HCT116 (cell line): ENCODE measurements at regions not wholly inside any gene's neighbourhood (a gene's known extent, or its start where the extent isn't known, plus 50 kb on each side); places are given as distances from the start of the nearest gene placed in this dataset.

Source experiments
- ATAC-seq: fragments of 200-7000 bp; cut with Tn5 transposase; 2 replicates; pipeline ENCODE4 v1.9.1; 2020; ENCODE audit warnings: mild to moderate bottlenecking, moderate library complexity
- BruUV-seq: library from RNA; stranded (reverse); fragments of 400-500 nt; replicated peaks from 2 replicates; lab custom pipeline; 2021; lab: Mats Ljungman, UMichigan
- CTCF ChIA-PET: fragments of 300-600 bp; sonication (Branson Sonifier 250); formaldehyde crosslinking; loops from one replicate; lab custom pipeline; 2021; ENCODE audit warnings: antibody characterized with exemption; lab: Charles Lee
- POLR2A ChIA-PET: fragments of 300-600, 350-600 bp; sonication (Branson Sonifier 250); formaldehyde crosslinking; loops from one replicate; lab custom pipeline; 2021; ENCODE audit warnings: antibody characterized with exemption; lab: Charles Lee
- RAD21 ChIA-PET, 2 experiments: fragments of 300-600 bp; sonication (Branson Sonifier 250); formaldehyde crosslinking; loops; one replicate each; lab custom pipeline; 2023; ENCODE audit warnings: low total read pairs in 2 of 2; ENCODE audit not compliant: uncharacterized antibody in 2 of 2, unreplicated experiment in 2 of 2, low non-redundant PET in 1 of 2; lab: Charles Lee
- DNase-seq: peaks from one replicate; pipeline ENCODE4 v3.0.0-alpha.2; 2010; ENCODE audit warnings: low read depth, low spot score
- H2AFZ ChIP-seq: fragments of 200-600 bp; shearing (Covaris generic), sonication (generic); 2 replicates; pipeline ENCODE4 v1.6.1; 2017; ENCODE audit warnings: low read depth, mixed run types, mixed read lengths, antibody characterized with exemption, low read length; ENCODE audit not compliant: poor library complexity, severe bottlenecking
- H3K27ac ChIP-seq: 2 replicates; pipeline ENCODE4 v1.5.1; 2012; ENCODE audit warnings: low read depth, low read length
- H3K27me3 ChIP-seq: fragments of 200-600 bp; sonication (generic); 2 replicates; pipeline ENCODE4 v1.6.1; 2016; ENCODE audit warnings: mixed run types, low read length, mixed read lengths; ENCODE audit not compliant: insufficient read depth
- H3K36me3 ChIP-seq, 2 experiments: fragments of 200-500 bp in 1 of 2; fragments of 200-600 bp in 1 of 2; sonication (Bioruptor generic) in 1 of 2; sonication (generic) in 1 of 2; 2 replicates each; pipeline versions ENCODE4 v1.5.1 to v1.6.1; 2014 to 2016; ENCODE audit warnings: low read length in 2 of 2, inconsistent platforms in 1 of 2, mixed read lengths in 1 of 2, mixed run types in 1 of 2; ENCODE audit not compliant: insufficient read depth in 2 of 2, control insufficient read depth in 1 of 2
- H3K4me1 ChIP-seq, 2 experiments: fragments of 200-600 bp in 1 of 2; sonication (generic) in 1 of 2; 2 replicates each; pipeline versions ENCODE4 v1.5.1 to v1.6.1; 2012 to 2017; ENCODE audit warnings: low read length in 2 of 2, inconsistent platforms in 1 of 2, mild to moderate bottlenecking in 1 of 2, mixed read lengths in 1 of 2, mixed run types in 1 of 2, moderate library complexity in 1 of 2; ENCODE audit not compliant: insufficient read depth in 2 of 2, control insufficient read depth in 1 of 2
- H3K4me2 ChIP-seq: fragments of 200-600 bp; sonication (generic); 2 replicates; pipeline ENCODE4 v1.6.1; 2017; ENCODE audit warnings: mixed run types, low read length, mixed read lengths
- H3K4me3 ChIP-seq, 2 experiments: fragments of 200-600 bp in 1 of 2; sonication (generic) in 1 of 2; replicated peaks in 1 of 2; 2 replicates each; pipeline ENCODE4 v1.5.1; 2011 to 2016; ENCODE audit warnings: low read length in 2 of 2, control low read depth in 1 of 2, low read depth in 1 of 2, mild to moderate bottlenecking in 1 of 2, mixed read lengths in 1 of 2, mixed run types in 1 of 2
- H3K79me2 ChIP-seq: fragments of 200-600 bp; sonication (generic); 2 replicates; pipeline ENCODE4 v1.6.1; 2017; ENCODE audit warnings: mild to moderate bottlenecking, mixed run types, low read length, moderate library complexity, mixed read lengths; ENCODE audit not compliant: insufficient read depth
- H3K9ac ChIP-seq: fragments of 200-600 bp; sonication (generic); 2 replicates; pipeline ENCODE4 v1.6.1; 2016; ENCODE audit warnings: low read length, mixed read lengths
- H3K9me2 ChIP-seq: fragments of 200-600 bp; sonication (generic), shearing (Covaris generic); 2 replicates; pipeline ENCODE4 v1.6.1; 2017; ENCODE audit warnings: mixed run types, mild to moderate bottlenecking, moderate library complexity; ENCODE audit not compliant: insufficient read depth
- H3K9me3 ChIP-seq, 2 experiments: fragments of 200-500 bp in 1 of 2; fragments of 200-600 bp in 1 of 2; sonication (Bioruptor generic) in 1 of 2; sonication (generic) in 1 of 2; 2 replicates each; pipeline ENCODE4 v1.6.1; 2014 to 2017; ENCODE audit warnings: low read length in 2 of 2, mixed read lengths in 2 of 2, inconsistent platforms in 1 of 2, low read depth in 1 of 2, mild to moderate bottlenecking in 1 of 2, mixed run types in 1 of 2, moderate library complexity in 1 of 2; ENCODE audit not compliant: control insufficient read depth in 1 of 2, insufficient read depth in 1 of 2
- H4K20me1 ChIP-seq: fragments of 200-600 bp; sonication (generic), shearing (Covaris generic); 2 replicates; pipeline ENCODE4 v1.6.1; 2017; ENCODE audit warnings: mixed run types, mild to moderate bottlenecking, moderate library complexity; ENCODE audit not compliant: insufficient read depth
- CBX3 ChIP-seq: IDR thresholded peaks from 2 replicates; pipeline ENCODE4 v1.6.1; 2012; ENCODE audit warnings: low read depth
- EGR1 ChIP-seq: IDR thresholded peaks from 2 replicates; pipeline ENCODE4 v1.6.1; 2012; ENCODE audit warnings: low read depth
- ELF1 ChIP-seq: IDR thresholded peaks from 2 replicates; pipeline ENCODE4 v1.6.1; 2012; ENCODE audit warnings: low read depth, borderline replicate concordance
- EZH2 ChIP-seq: fragments of 200-600 bp; sonication (generic); IDR thresholded peaks from 2 replicates; pipeline ENCODE4 v1.6.1; 2017; ENCODE audit warnings: antibody characterized with exemption, mixed run types
- EZH2phosphoT487 ChIP-seq: fragments of 200-600 bp; IDR thresholded peaks from 2 replicates; pipeline ENCODE4 v1.6.1; 2018; ENCODE audit warnings: antibody characterized with exemption, borderline replicate concordance
- FOSL1 ChIP-seq: IDR thresholded peaks from 2 replicates; pipeline ENCODE4 v1.6.1; 2012; ENCODE audit warnings: low read depth
- POLR2A ChIP-seq: IDR thresholded peaks from 2 replicates; pipeline ENCODE4 v1.7.0; 2011; ENCODE audit warnings: borderline replicate concordance; ENCODE audit not compliant: insufficient read depth, insufficient read length; ENCODE audit errors: extremely low read depth
- POLR2AphosphoS5 ChIP-seq: IDR thresholded peaks from 2 replicates; pipeline ENCODE4 v1.6.1; 2011; ENCODE audit warnings: mild to moderate bottlenecking, low read depth, low read length, moderate library complexity
- SP1 ChIP-seq: IDR thresholded peaks from 2 replicates; pipeline ENCODE4 v1.6.1; 2012; ENCODE audit warnings: low read depth
- SRF ChIP-seq: IDR thresholded peaks from 2 replicates; pipeline ENCODE4 v1.6.1; 2012; ENCODE audit warnings: low read depth
- TCF7L2 ChIP-seq: IDR thresholded peaks from 2 replicates; pipeline ENCODE4 v1.7.0; 2011; ENCODE audit warnings: borderline replicate concordance, inconsistent platforms; ENCODE audit not compliant: insufficient read depth, insufficient read length; ENCODE audit errors: extremely low read depth
- YY1 ChIP-seq: IDR thresholded peaks from 2 replicates; pipeline ENCODE4 v1.6.1; 2011; ENCODE audit warnings: low read length, low read depth, moderate library complexity, mild to moderate bottlenecking; ENCODE audit not compliant: insufficient replicate concordance; ENCODE audit errors: extremely low read depth
- ZBTB33 ChIP-seq: IDR thresholded peaks from 2 replicates; pipeline ENCODE4 v1.6.1; 2011; ENCODE audit warnings: mild to moderate bottlenecking, low read length, moderate library complexity; ENCODE audit not compliant: insufficient replicate concordance; ENCODE audit errors: extremely low read depth
- ZNF274 ChIP-seq: fragments of 200-500 bp; sonication (Bioruptor generic); IDR thresholded peaks from 2 replicates; pipeline ENCODE4 v1.6.1; 2014; ENCODE audit warnings: mild to moderate bottlenecking, low read depth, low read length, inconsistent platforms
- intact Hi-C: fragments of 100-400 bp; cut with micrococcal nuclease; formaldehyde crosslinking; loops from 2 replicates; pipeline ENCODE4 v1.10.0; 2022
- TF ChIP-seq, protein P1 (sequence below), 3 experiments: fragments of 200-600 bp in 1 of 3; sonication (generic) in 1 of 3; IDR thresholded peaks in 2 of 3; conservative IDR thresholded peaks in 1 of 3; 2 replicates each; pipeline ENCODE4 v1.5.1; 2012 to 2017; ENCODE audit warnings: low read depth in 2 of 3, low read length in 2 of 3, antibody characterized with exemption in 1 of 3, borderline replicate concordance in 1 of 3, control low read depth in 1 of 3, mild to moderate bottlenecking in 1 of 3, mixed read lengths in 1 of 3, mixed run types in 1 of 3, moderate library complexity in 1 of 3; ENCODE audit not compliant: insufficient read depth in 1 of 3
- TF ChIP-seq, protein P2 (sequence below): IDR thresholded peaks from 2 replicates; pipeline ENCODE4 v1.6.1; 2012

DNA sequence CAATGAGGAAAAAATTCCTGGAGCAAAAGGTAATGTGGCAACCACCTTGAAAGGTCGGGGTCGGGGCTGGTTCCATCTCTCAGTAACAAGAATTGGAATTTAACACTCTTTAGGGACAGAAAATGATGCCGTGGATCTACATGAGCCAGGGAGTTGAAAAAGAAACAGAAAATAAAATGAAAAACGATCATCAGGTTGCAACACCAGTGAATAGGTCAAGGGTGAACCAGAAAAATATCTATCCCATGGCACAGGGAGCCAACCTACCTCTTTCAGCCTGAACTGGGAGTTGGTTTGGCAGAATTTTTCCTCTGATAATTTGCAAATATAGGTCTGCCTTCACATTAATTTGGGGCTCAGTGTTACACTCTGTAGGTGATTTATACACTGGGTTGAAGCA, 93.7 kb downstream of the C4orf33 start:
- BruUV-seq: no TSS peak

GRCh38 chr4:129193357-129194100, 97.6 kb downstream of the C4orf33 start:
- H3K9me2 ChIP-seq: no peaks in the 10 kb centered on the region
- no peaks in the 10 kb centered on the region for H3K36me3 ChIP-seq
- H3K4me3 ChIP-seq: no peak overlapping the region
- no peaks in the 10 kb centered on the region for H3K79me2 ChIP-seq
- CTCF ChIA-PET: no interaction called here
- H3K4me2 ChIP-seq: no peak overlapping the region
- intact Hi-C loops: no loop called here
- RAD21 ChIA-PET: no interaction called here
- ATAC-seq: no peak
- H2AFZ ChIP-seq: no peak overlapping the region
- no peaks in the 10 kb centered on the region for H4K20me1 ChIP-seq
- TF ChIP-seq POLR2A: no peak
- TF ChIP-seq POLR2AphosphoS5: no peak
- no peak for TF ChIP-seq ZNF274
- TF ChIP-seq YY1: no peak
- no peak for TF ChIP-seq ELF1
- no peak for TF ChIP-seq ZBTB33
- TF ChIP-seq, protein P1, sequence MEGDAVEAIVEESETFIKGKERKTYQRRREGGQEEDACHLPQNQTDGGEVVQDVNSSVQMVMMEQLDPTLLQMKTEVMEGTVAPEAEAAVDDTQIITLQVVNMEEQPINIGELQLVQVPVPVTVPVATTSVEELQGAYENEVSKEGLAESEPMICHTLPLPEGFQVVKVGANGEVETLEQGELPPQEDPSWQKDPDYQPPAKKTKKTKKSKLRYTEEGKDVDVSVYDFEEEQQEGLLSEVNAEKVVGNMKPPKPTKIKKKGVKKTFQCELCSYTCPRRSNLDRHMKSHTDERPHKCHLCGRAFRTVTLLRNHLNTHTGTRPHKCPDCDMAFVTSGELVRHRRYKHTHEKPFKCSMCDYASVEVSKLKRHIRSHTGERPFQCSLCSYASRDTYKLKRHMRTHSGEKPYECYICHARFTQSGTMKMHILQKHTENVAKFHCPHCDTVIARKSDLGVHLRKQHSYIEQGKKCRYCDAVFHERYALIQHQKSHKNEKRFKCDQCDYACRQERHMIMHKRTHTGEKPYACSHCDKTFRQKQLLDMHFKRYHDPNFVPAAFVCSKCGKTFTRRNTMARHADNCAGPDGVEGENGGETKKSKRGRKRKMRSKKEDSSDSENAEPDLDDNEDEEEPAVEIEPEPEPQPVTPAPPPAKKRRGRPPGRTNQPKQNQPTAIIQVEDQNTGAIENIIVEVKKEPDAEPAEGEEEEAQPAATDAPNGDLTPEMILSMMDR (IDR thresholded peaks at IDR 0.05 in 2 of 3, conservative IDR thresholded peaks at IDR 0.05 in 1 of 3; ENCODE audit: borderline replicate concordance in 1 of 3, insufficient read depth in 1 of 3, low read depth in 2 of 3, low read length in 2 of 3): no peak
- TF ChIP-seq EGR1: no peak
- TF ChIP-seq EZH2phosphoT487: no peak
- no peak for TF ChIP-seq TCF7L2
- TF ChIP-seq CBX3: no peak
- TF ChIP-seq SRF: no peak
- no peak for TF ChIP-seq FOSL1
- TF ChIP-seq, all 23 proteins: peak for 0
- DNase-seq: no peak
- no peaks in the 10 kb centered on the region for H3K4me1 ChIP-seq
- no peaks in the 10 kb centered on the region for H3K27me3 ChIP-seq
- no peak overlapping the region for H3K27ac ChIP-seq
- POLR2A ChIA-PET: no interaction called here
- H3K9ac ChIP-seq: no peak overlapping the region
- no TSS peak for BruUV-seq
- H3K9me3 ChIP-seq: no peaks in the 10 kb centered on the region

More for the DNA sequence above, 93.7 kb downstream of the C4orf33 start:
- no peaks in the 10 kb centered on the region for H3K9me3 ChIP-seq
- no peak overlapping the region for H3K27ac ChIP-seq
- ChIA-PET CTCF (no interaction called here), POLR2A (no interaction called here), RAD21 (no interaction called here)
- no peak overlapping the region for H3K4me2 ChIP-seq
- ATAC-seq: no peak
- no peak overlapping the region for H3K9ac ChIP-seq
- no peak overlapping the region for H2AFZ ChIP-seq
- no peaks in the 10 kb centered on the region for H3K9me2 ChIP-seq
- no peaks in the 10 kb centered on the region for H3K27me3 ChIP-seq
- no peak for DNase-seq
- no peaks in the 10 kb centered on the region for H4K20me1 ChIP-seq
- H3K36me3 ChIP-seq: no peaks in the 10 kb centered on the region
- H3K79me2 ChIP-seq: no peaks in the 10 kb centered on the region
- TF ChIP-seq, protein P2, sequence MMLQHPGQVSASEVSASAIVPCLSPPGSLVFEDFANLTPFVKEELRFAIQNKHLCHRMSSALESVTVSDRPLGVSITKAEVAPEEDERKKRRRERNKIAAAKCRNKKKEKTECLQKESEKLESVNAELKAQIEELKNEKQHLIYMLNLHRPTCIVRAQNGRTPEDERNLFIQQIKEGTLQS: no peak
- TF ChIP-seq POLR2AphosphoS5: no peak
- no peak for TF ChIP-seq ELF1
- no peak for TF ChIP-seq EZH2
- no peak for TF ChIP-seq SP1
- no peak for TF ChIP-seq YY1
- no peak overlapping the region for H3K4me3 ChIP-seq
- intact Hi-C loops: no loop called here
- H3K4me1 ChIP-seq: no peaks in the 10 kb centered on the region
